ENCODE measurements at regions not wholly inside any gene's neighbourhood (a gene's known extent, or its start where the extent isn't known, plus 50 kb on each side); places are given as distances from the start of the nearest gene placed in this dataset.

GRCh38 chr11:70493891-70494290 is 95.6 kb downstream of the CTTN start:
- Histone ChIP-seq H3K4me3 (no peak overlapping the region), H3K4me1 (ENCODE audit: insufficient read depth) (no peaks in the 10 kb centered on the region), H3K27ac (no peak overlapping the region), H3K9me3 (peaks cover 0 to 7% of the 10 kb centered on the region in 2 donors), H3K36me3 (no peaks in the 10 kb centered on the region), H3K27me3 (no peaks in the 10 kb centered on the region)
- intact Hi-C loops (cut with DNase I) = no loop called here
- TF ChIP-seq CTCF (IDR thresholded peaks at IDR 0.05) = no peak
- TF ChIP-seq POLR2A (IDR thresholded peaks at IDR 0.05) = no peak
- TF ChIP-seq EP300 (IDR thresholded peaks at IDR 0.05) = no peak
- WGBS, 3 donors = 87 to 94% (median 90%) methylated on average over 8 of the region's 8 CpGs
- peak in 3 of 5 donors; percentile 1 to 6 (median 1) for DNase-seq

- Histone ChIP-seq H3K4me3 (no peak overlapping the region), H3K27ac (no peak overlapping the region), H3K9me3 (peaks cover 0 to 7% of the 10 kb centered on the region in 2 donors), H3K36me3 (no peaks in the 10 kb centered on the region), H3K4me1 (ENCODE audit: insufficient read depth) (no peaks in the 10 kb centered on the region), H3K27me3 (no peaks in the 10 kb centered on the region)
- no peak for TF ChIP-seq CTCF (IDR thresholded peaks at IDR 0.05)
- no peak for TF ChIP-seq EP300 (IDR thresholded peaks at IDR 0.05)
- no peak for TF ChIP-seq POLR2A (IDR thresholded peaks at IDR 0.05)
- WGBS, 3 donors = 75 to 84% (median 79%) methylated on average over 15 of the region's 15 CpGs
- peak in 2 of 5 donors; percentile 4 to 12 for DNase-seq
- intact Hi-C loops (cut with DNase I) = no loop called here
These were observed 96.4 kb downstream of the CTTN start for GRCh38 chr11:70494559-70495350.

GRCh38 chr11:70495351-70496310 is 97.3 kb downstream of the CTTN start:
- Histone ChIP-seq H3K36me3 (no peaks in the 10 kb centered on the region), H3K9me3 (peaks cover 0 to under 1% of the 10 kb centered on the region in 2 donors), H3K4me1 (ENCODE audit: insufficient read depth) (no peaks in the 10 kb centered on the region), H3K27me3 (no peaks in the 10 kb centered on the region), H3K4me3 (no peak overlapping the region), H3K27ac (no peak overlapping the region)
- TF ChIP-seq CTCF (IDR thresholded peaks at IDR 0.05) (no peak), EP300 (IDR thresholded peaks at IDR 0.05) (no peak), POLR2A (IDR thresholded peaks at IDR 0.05) (no peak)
- 88 to 89% (median 89%) methylated on average over 21 to 22 of the region's 22 CpGs for WGBS, 3 donors
- DNase-seq = peak in 2 of 5 donors; percentile 3 to 13
- intact Hi-C loops (cut with DNase I) = no loop called here

Data from ovary (tissue), 7 donors.